ENCODE measurements at regions not wholly inside any gene's neighbourhood (a gene's known extent, or its start where the extent isn't known, plus 50 kb on each side); places are given as distances from the start of the nearest gene placed in this dataset.
"Not testable (repeated sequence)": the region's sequence is repeated elsewhere in the genome, so short reads cannot be mapped to it uniquely, and the experiment has no call there.

DNA sequence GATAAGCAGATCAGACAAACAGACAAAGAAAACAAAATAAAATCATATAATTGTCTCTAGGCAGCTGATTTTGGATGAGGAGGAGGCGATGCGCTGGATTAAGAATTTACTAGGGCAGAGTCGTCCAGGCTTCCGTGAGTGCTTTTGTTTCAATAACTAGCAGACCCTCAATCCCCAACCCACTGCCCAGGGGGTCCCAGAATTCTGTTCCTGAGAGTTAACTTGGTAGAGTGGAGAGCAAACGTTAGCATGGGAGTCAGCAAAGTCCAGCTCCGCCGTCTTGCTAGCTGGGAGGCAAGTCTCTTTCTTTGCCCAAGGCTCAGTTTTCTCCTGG, 95.5 kb upstream of the TBX5 start:
- no peak for DNase-seq

- DNase-seq, result no peak
These were observed 95.0 kb upstream of the TBX5 start for GRCh38 chr12:114500775-114501473.

GRCh38 chr12:114500131-114500530, 94.2 kb upstream of the TBX5 start:
- DNase-seq, result no peak

DNA sequence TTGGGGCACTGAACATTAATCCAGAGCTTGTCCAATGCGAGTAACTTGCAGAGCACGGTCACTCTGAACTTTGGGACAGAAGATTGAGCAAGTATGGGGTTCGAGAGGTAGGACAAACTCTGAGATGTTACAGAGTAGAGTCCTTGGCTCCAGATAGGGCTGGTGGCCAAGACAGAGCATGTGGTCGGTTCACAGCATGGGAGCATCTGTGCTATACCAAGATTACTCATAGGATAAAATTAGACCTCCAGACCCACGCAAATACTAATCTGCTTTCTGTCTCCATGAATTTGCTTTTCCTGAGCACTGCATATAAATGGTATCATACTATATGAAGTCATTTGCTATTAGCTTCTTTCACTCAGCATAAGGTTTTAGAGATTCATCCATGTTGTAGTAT, 93.4 kb upstream of the TBX5 start:
- DNase-seq, result no peak

DNA sequence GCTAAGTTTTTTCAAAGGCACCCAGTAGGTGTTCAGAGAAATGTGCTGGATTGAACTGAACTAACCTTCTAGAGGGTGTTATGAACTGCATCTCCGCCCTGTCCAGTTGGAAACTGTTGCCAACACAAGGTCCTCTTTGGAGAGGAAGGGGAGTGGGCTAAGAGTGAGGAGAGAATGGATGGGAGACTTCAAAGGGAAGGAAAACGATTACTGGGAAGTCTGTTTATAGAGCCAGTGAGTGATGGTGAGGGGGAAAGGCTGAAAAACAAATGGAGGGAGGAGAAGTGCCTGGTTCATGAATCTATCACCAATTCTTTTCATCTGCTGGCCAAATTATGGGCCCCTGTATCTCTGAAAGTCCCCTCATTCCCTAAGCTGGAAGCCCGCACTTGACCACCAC, 86.0 kb upstream of the TBX5 start:
- no peak for DNase-seq

DNA sequence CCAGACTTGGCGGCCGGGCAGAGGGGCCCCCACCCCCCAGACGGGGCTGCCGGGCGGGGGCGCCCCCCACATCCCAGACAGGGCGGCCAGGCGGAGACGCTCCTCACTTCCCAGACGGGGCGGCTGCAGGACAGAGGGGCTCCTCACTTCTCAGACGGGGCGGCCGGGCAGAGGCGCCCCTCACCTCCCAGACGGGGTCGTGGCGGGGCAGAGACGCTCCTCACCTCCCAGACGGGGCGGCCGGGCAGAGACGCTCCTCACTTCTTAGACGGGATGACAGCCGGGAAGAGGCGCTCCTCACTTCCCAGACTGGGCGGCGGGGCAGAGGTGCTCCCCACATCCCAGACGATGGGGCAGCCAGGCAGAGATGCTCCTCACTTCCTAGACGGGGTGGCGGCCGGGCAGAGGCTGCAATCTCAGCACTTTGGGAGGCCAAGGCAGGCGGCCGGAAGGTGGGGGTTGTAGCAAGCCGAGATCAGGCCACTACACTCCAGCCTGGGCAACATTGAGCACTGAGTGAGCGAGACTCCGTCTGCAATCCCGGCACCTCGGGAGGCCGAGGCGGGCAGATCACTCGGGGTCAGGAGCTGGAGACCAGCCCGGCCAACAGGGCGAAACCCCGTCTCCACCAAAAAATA, 79.0 kb upstream of the TBX5 start:
- not testable (repeated sequence) for DNase-seq

DNA sequence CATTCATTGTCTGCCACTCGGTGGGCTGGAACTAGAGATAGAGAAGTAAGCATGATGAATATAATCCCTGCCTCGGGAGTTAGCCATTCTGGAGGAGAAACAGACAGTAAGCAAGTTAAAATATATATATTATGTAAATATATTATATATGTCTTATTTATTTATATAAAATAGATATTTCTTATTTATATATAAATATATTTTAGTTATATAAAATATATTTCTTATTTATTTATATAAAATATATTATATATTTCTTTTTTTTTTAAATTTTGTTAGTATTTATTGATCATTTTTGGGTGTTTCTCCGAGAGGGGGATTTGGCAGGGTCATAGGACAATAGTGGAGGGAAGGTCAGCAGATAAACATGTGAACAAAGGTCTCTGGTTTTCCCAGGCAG, 78.1 kb upstream of the TBX5 start:
- no peak for DNase-seq

- no peak for DNase-seq
These were observed 75.2 kb upstream of the TBX5 start for GRCh38 chr12:114481200-114481535.

- no peak for DNase-seq
These were observed 74.6 kb upstream of the TBX5 start for GRCh38 chr12:114480337-114481199.

DNA sequence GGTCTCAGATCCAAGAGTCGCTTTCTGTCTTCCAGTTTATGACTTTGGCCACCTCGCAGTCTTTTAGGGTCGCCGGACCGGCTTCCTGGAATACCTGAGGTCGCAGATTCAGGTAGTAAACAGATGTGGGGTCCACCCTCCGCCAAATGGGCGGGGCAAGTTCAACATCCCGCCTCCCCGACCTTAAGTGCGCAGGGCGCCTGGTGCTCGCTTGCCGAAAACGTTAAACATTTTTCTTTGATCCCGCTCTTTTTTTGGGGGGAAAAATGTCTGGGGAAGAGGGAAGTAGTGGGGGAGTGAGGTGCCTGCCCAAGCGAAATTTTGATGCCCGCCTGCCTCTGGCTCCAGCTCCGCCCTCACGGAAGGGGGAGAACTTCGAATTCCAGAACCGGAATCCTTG, 73.9 kb upstream of the TBX5 start:
- DNase-seq, result no peak

- DNase-seq, result no peak
These were observed 72.9 kb upstream of the TBX5 start for GRCh38 chr12:114478865-114479264.

DNA sequence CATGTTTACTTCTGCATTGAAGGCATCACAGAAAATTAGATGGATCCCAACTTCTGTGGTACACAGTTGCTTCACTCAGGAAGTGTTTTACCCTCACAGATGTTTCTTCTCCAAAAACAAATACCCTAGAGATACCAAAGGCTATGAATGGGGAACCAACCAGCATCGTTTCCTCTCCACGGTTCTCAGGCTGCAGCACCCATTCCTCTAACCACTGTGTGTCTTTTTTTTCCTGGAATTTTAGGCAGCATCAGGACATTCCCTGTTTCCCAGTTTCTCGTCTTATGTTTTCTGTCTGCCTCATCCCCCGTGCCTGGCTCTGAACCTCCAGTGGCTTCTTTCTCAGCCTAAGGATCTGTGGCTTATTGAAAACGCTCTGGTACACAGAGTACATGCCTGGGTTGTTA, 72.0 kb upstream of the TBX5 start:
- no peak for DNase-seq

- no peak for DNase-seq
These were observed 70.2 kb upstream of the TBX5 start for GRCh38 chr12:114476159-114476558.

DNA sequence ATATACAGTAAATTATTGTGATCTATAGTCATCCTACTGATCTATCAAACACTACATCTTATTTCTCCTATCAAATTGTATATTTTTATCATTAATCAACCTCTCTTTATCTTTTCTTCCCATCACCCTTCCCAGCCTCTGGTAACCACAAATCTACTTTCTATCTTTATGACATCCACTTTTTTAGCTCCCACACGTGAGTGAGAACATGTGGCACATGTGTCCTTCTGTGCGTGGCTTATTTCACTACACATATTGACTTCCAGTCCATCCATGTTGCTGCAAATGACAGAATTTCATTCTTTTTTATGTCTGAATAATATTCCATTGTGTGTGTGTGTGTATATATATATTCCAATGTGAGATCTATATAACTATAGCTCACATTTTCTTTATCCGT, 67.8 kb upstream of the TBX5 start:
- no peak for DNase-seq

DNA sequence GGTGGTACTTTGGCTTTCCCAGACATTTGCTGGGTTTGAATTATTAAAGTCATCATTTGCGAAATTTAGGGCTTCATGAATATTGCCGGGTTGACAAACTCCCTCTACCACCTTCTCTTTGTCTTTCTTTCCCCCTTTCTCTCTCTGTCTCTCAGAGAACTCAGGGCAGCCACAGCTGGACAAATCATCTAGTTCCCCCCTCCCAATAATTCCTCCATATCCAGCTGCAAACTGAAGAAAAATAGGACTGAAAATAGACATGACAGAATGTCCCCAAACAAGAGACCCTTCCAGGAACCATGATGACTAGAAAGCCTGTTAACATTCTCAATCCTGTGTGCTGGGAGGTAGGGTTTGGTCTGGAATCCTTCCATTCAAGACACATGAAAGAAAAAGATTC, 67.1 kb upstream of the TBX5 start:
- no peak for DNase-seq

GRCh38 chr12:114457620-114458019, 51.7 kb upstream of the TBX5 start:
- no peak for DNase-seq

Measured in T-helper 1 cell (primary cell).